GM19324 (cell line): ENCODE measurements at regions not wholly inside any gene's neighbourhood (a gene's known extent, or its start where the extent isn't known, plus 50 kb on each side); places are given as distances from the start of the nearest gene placed in this dataset.

Experiments used
- ATAC-seq: cut with Tn5 transposase; IDR thresholded peaks from one replicate; pipeline ENCODE4 v1.9.1; 2021; ENCODE audit warnings: mild to moderate bottlenecking, moderate library complexity; ENCODE audit not compliant: unreplicated experiment, low FRiP score

DNA sequence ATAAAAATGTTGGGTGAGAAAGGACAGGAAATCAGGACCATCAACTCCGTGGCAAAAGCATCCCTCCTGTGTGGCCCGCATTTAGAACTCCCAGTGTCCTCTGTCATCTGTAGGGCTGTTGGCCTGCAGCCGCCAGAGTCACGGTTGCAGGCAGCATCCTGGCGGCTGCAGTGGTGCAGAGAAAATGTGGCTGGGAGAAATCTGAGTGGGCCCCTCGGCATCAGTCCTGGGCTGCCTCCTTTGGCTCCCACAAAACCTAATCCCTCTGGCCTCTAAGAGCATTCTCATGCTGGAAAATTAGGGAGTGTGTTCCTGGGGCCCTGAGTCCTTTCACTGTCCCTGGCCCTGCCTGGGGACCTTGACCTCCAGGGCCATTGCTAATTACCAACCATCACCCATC, 121.9 kb downstream of the WT1 start:
- ATAC-seq, result no peak

DNA sequence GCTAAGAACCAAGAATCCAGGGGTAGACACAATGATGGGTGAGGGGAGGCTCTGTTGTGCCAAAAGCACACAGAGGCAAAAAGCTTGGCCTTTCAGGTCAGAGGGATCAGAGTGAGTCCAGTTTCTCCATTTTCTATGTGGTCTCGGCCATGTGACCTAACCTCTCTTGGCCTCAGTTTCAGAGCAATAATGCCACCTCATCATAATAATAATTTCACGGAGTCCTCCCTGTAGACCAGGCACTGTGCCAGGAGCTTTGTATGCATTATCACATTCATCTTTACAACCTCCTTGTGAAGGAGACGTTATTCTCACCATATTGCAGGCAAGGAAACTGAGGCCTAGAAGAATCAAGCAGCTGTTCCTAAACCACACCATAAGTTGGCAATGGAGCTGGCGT, 120.2 kb downstream of the WT1 start:
- ATAC-seq, result no peak

DNA sequence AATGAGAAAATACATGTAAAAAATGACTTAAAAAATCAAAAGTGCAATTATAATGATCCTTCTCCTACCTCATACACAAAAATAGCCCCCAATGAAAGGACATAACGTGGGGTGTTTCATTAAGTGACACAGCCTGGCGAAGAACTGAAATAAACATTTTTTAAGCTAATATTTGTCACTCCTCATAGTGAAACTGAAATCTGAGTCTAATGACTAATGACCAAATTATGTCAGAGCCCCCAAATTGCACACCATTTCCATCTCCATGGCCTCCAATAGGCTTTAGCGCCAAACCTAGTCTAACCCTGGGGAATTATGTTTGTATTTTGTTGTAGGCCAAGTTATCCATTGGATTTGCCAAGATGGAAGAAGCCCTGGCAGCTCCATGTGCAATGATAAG, 119.1 kb downstream of the WT1 start:
- ATAC-seq, result no peak

DNA sequence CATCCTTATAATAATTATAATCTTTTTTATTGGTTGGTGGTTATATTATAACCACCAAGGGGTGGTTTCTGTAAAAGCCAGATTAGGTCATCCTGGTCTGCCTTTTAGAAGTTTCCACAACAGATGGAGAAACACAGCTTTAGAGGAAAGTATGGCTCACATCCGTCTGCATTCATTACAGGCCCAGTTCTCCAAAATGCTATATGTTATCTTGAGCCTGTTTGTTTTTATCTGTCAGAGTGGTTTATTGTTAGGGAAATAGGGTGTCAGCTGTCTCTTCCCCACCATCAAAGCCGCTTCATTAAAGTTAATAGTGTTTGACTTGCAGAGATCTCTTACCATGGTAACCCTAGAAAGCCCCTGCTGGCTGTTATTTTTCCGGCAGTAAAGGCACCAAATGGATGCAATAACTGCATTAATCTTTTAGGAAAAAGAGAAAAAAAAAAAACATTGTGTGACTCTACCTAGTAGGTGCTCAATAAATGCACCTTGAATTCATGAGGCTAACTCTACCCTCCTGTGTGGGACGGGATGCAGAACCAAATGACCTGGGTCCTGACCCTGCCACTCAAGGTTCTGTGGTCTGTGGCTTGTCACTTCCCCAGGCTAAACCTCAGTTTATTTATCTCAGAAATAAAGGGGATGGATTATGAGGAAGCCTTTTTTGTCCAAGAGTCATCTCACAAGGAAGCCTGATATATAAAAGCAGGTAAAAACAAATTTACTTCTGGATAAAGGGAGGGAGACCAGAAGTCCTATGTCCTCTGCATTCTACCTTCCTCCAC, 118.3 kb downstream of the WT1 start:
- ATAC-seq, result no peak

DNA sequence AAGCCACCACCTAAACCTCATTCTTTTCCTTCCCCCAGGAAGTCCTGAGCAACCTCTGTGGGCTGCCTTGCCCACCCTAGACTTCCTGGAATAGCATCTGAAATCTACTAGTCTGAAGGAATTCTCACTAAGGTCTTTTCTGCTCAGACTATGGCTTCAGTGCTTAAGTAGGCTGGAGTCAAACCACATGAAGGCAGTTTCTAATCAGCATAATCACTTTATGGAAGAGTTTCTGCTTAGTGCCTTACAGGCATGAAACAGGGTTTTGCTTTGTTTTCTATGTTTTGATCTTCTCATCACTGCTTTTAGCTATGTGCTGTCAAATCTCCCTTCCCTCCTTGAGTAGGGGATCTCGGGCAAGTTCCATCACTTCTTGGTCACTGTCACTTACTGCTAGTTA, 117.7 kb downstream of the WT1 start:
- ATAC-seq, result no peak

DNA sequence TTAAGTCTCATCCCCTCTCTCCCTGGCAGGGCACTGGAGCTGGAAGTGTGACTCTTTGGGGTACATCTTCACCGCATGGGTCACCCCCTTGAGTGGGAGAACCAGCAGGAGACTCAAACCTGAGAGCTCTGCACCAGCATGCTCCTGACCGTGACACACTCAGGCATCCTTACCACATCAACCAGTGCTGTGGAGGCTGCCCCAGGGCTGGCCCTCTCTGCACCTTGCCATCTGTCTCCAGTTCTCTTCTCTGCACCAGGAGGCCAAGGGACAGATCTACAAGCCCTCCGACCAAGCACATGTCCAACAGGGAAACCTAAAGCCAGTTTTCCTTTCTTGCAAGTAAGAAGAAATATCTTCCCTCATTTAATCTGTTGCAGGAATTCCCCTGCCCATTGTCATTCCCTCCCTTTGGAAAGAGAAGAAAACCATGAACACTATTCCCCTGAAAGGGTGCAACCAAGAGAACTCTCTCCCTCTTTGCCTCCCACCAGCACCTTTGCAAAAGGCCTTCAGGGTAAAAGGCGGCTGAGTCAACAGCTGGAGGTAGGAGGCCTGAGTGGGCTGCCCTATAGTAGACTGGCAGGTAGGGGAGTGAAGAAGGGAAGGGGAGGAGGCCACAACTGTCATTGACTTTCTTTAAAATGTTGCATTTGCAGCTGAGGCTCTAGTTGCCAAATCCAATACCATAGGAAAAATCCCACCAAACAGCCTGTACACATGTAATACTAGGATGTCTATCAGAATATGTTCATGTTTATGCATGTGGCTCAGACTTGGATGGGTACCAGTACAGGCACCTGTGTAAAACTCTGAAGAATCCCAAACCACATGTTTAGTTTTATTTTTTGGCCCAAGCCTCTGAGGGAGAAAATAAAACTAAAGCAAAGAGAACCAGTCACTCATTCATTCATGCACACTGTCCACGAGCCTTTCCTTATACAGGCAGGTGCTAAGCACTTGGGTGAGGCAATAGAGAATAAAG, 117.0 kb downstream of the WT1 start:
- no peak for ATAC-seq

DNA sequence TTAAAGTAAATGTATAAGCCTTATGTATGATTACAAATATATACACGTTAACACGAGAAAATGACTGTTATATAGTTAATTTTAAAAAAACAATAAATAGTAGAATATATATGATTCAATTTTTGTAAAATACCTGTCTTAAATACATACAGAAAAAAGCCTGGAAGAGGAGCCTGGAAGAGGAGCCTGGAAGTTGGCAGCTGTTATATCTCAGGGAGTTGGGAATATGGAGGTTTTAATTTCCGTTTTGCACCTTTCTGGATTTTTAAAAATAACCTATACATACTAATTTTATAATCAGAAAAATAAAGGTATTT, 111.6 kb downstream of the WT1 start:
- ATAC-seq, result no peak

DNA sequence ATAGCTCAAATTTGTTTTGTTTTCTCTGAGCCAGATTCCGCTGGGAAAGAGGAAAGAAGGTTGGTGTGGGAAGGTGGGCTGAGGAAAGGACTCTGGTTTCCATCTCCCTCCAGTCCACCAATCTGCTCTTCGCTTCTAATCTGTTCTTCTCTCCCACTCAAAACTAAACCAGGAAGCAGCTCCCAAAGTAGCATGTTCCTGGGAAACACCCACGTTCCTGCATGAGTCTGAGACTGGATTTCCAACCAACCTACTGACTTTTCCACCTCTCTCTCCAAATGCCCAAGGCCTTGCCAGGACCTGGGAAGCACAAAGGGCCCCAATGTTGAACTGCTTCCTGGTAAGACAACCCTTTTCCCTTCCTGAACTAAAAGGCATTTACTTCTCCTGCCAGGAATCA, 110.2 kb downstream of the WT1 start:
- no peak for ATAC-seq

DNA sequence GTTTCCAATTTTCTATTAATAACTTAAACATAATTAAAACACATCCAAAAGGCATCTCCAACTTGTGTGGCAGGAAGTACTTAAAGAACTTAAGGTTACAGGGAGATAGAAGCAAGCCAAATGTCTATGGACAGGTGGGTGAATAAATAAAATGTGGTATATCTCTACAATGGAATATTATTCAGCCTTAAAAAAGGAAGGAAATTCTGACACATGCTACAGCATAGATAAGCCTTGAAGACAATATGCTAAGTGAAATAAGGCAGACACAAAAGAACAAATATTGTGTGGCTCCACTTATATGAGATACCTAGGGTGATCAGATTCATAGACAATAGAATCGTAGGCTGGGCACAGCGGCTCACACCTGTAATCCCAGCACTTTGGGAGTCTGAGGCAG, 109.6 kb downstream of the WT1 start:
- ATAC-seq, result no peak

DNA sequence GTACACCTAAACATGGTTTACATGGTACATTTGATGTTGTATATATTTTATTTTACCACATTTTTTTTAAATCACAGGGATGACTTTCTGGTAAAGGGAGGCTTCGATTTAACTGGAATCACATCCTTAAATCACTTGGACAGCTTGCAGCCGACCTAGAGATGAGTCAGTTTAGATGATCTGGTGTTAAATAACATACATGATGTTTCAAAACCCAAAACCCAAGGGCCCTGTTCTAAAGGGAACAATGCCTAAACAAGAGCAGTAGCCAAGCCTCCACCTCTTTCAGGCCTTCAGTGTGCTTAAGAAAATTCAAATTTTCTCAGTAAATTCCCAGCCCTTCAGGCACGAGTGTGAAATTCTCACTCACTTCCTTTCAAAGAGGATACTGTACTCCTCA, 108.8 kb downstream of the WT1 start:
- no peak for ATAC-seq

DNA sequence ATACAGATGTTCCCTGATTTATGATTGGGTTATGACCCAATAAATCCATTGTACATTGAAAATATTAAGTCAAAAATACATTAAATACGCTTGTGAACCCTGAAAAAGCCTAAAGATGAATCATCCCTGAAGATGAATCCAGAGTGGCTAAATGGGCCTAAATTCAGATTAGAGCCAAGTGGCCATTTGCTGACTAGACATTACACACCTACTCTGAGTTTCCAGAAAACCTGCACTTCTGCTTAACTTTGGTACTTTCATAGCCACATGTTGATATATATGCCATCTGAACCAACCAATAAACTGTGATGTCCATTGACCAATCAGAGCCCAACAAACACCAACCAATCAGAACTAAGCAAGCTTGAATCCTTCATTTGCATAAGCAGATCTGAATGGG, 106.9 kb downstream of the WT1 start:
- no peak for ATAC-seq

DNA sequence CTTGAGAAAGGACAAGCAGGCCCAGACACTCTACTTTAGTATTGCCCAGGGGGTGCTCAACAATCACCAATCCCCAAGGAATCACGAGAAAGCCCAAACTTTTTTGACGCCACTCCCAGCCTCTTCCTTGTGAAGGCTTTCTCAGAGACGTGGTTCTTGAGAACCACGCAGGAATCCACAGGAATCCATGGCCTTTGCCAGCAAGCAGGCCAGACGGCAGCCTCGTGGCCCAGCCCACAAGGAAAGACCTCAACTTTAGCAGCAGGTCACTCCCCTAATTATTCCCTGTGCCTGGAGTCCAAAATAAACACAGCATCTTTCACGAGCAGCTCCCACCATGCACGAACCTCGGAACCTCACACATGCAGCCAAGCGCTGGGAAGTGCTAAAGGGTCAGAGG, 104.2 kb downstream of the WT1 start:
- no peak for ATAC-seq

DNA sequence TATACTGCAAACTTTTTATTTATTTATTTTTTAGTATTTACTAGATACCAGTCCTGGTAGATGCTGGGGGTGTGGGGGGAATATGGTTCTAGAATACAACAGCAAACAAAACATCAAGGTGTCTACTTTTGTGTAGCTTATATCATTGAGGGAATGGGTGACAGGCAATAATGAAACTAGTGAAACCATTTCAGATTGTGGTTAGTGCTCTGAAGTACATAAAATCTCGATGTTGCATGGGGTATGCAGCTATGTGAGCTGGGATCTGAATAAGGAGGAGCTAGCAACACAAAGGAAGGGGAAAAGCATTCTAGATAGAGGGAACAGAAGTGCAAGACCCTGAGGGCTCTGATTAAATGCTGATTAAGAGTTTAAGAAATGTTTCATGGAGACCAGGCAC, 103.5 kb downstream of the WT1 start:
- no peak for ATAC-seq

DNA sequence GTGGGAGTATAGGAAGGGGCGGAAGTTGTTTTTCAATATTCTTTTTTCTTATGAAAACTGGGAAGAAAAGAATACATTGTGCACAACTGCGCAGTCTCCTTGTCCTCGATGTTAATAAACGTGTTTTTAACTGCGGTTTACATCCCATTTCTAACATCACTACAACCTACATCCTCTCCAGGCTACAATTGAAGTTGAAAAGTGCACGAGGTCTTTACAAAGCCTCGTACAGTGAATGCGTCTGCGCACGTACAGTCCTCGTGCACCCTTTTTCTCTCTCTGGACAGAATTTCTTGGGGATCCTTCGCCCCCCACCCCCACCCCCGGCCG, 102.4 kb downstream of the WT1 start:
- no peak for ATAC-seq

DNA sequence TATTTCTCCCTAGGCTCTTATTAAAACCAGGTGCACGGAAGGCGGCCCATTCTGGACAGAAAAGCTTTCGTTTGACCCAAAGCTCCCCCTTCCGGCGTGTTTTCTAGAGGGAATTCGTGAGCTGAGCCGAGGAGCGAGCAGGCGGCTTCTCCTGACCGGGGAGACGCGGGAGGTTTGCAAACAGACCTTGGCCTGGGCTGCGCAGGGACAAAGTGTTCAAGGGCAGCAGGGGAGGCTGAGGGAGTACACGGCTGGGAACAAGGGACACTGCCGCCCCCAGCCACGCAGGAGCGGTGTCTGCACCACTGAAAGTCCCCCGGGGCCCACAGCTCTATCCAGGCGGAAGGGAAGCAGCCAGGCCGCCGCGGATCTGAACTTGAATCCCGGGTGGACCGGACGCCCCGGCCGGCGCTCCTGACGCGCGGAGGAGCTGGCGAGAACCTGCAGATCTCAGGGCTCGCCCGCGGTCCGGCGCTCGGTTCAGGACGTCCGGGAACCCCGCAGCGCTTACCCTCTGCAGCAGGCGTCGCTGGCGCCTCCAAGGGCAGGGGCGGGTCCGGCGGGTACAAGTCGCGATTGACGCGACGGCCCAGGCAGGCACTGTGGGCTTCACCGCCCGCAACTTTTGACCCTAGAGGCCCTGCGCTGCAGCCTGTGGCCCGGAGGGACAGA, 101.9 kb downstream of the WT1 start:
- ATAC-seq, result no peak

DNA sequence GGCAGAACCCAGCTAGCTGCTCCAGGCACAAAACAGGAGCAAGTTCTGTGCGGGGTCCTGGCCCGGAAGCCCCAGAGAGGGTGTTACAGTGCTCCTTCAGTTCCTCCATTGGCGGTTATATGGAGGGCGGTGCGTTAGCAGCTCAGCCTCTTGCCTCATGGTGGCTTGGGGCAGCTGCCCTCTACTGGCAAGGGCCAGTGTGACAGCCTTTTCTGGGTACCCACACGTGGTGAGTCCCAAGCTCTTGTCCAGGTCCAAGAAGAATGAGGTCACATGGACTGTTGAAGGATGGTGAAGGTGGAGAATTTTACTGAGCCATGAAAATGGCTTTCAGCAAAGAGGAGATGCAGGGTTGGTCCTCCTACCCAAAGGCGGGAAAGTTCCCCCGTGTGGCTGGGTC, 100.5 kb downstream of the WT1 start:
- no peak for ATAC-seq
